ENCODE measurements at regions not wholly inside any gene's neighbourhood (a gene's known extent, or its start where the extent isn't known, plus 50 kb on each side); places are given as distances from the start of the nearest gene placed in this dataset.
A peak's percentile ranks its signal among the peaks of the same experiment; 100 is the strongest.

DNA sequence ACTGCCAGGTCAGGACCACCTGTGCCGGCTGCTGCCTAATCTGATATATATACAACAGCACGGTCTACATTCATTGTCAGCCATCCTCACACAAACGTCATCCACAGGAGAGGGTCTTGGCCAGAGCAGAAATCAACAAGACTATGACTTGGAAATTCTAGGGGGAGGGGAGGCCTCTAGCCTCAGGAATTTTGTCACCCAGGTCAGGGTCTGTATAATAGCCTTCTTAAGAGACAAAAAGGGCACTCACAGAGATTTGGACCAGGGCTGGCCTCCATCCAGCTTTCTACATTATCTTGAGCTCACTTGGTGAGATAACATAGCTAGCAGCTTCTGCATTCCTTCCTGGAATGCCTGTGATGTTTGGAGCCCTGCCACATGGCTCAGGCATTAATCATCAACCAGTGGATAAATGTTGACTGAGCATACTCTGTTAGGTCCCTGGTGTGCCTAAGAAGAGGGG lies 50.4 kb upstream of the CTIF start:
- TF ChIP-seq, protein P1, sequence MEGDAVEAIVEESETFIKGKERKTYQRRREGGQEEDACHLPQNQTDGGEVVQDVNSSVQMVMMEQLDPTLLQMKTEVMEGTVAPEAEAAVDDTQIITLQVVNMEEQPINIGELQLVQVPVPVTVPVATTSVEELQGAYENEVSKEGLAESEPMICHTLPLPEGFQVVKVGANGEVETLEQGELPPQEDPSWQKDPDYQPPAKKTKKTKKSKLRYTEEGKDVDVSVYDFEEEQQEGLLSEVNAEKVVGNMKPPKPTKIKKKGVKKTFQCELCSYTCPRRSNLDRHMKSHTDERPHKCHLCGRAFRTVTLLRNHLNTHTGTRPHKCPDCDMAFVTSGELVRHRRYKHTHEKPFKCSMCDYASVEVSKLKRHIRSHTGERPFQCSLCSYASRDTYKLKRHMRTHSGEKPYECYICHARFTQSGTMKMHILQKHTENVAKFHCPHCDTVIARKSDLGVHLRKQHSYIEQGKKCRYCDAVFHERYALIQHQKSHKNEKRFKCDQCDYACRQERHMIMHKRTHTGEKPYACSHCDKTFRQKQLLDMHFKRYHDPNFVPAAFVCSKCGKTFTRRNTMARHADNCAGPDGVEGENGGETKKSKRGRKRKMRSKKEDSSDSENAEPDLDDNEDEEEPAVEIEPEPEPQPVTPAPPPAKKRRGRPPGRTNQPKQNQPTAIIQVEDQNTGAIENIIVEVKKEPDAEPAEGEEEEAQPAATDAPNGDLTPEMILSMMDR (IDR thresholded peaks at IDR 0.05), result no peak
- TF ChIP-seq POLR2AphosphoS5 (IDR thresholded peaks at IDR 0.05; ENCODE audit: low read depth, low read length), result peak; percentile 51; the same call in 1 of the 2 replicates
- TF ChIP-seq, protein P2, sequence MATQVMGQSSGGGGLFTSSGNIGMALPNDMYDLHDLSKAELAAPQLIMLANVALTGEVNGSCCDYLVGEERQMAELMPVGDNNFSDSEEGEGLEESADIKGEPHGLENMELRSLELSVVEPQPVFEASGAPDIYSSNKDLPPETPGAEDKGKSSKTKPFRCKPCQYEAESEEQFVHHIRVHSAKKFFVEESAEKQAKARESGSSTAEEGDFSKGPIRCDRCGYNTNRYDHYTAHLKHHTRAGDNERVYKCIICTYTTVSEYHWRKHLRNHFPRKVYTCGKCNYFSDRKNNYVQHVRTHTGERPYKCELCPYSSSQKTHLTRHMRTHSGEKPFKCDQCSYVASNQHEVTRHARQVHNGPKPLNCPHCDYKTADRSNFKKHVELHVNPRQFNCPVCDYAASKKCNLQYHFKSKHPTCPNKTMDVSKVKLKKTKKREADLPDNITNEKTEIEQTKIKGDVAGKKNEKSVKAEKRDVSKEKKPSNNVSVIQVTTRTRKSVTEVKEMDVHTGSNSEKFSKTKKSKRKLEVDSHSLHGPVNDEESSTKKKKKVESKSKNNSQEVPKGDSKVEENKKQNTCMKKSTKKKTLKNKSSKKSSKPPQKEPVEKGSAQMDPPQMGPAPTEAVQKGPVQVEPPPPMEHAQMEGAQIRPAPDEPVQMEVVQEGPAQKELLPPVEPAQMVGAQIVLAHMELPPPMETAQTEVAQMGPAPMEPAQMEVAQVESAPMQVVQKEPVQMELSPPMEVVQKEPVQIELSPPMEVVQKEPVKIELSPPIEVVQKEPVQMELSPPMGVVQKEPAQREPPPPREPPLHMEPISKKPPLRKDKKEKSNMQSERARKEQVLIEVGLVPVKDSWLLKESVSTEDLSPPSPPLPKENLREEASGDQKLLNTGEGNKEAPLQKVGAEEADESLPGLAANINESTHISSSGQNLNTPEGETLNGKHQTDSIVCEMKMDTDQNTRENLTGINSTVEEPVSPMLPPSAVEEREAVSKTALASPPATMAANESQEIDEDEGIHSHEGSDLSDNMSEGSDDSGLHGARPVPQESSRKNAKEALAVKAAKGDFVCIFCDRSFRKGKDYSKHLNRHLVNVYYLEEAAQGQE (IDR thresholded peaks at IDR 0.05; ENCODE audit: insufficient read depth in 1 of 2, low read depth in 2 of 2, low read length in 1 of 2), result no peak

All from Panc1 (cell line).